ENCODE measurements at regions not wholly inside any gene's neighbourhood (a gene's known extent, or its start where the extent isn't known, plus 50 kb on each side); places are given as distances from the start of the nearest gene placed in this dataset.

DNA sequence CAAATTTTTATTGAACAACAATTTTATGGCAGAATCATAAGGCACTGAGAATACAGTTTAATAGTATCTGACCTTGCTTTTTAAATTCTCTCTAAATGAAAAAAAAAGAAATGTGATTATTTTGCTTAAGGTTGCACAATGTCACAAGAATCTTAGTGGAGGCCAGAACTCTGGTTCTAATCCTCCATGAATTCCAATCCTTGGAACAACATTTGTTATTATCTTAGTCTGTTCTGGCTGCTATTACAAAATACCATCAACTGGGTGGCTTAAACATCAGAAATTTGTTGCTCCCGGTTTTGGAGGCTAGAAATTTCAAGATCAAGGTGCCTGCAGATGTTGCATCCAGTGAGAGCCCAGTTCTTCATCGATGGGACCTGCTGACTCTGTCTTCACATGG, 158.2 kb upstream of the POM121L12 start:
- Histone ChIP-seq H3K27me3 (ENCODE audit: control insufficient read depth, insufficient read depth, low read length) (no peaks in the 10 kb centered on the region), H3K36me3 (ENCODE audit: control insufficient read depth, low read depth, low read length) (no peaks in the 10 kb centered on the region), H3K4me3 (ENCODE audit: low read length) (no peak overlapping the region), H3K9ac (ENCODE audit: low read length) (no peak overlapping the region), H3K27ac (ENCODE audit: low read length) (no peak overlapping the region), H3K4me1 (ENCODE audit: control insufficient read depth, low read depth, low read length) (no peaks in the 10 kb centered on the region), H3K9me3 (ENCODE audit: control insufficient read depth, low read depth, low read length) (no peaks in the 10 kb centered on the region)

DNA sequence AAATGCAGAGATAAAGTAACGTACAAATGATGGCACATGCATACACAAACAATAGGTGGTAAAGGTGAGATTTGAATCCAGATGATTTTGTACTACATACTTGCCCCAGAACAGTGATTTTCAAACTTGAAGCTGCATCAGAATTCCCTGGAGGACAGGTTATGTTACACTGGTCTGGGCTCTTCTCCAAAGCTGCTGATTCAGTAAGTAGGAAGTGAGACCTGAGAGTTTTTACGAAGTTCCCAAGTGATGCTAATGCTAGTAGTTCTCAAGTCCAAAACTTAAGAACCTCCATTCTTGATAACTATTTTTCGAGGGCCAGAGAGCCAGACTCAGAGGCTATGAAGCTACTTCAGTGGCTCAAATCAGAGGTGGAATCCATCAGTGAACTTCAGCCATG, 159.0 kb upstream of the POM121L12 start:
- no peak overlapping the region for H3K4me3 ChIP-seq (ENCODE audit: low read length)
- H3K4me1 ChIP-seq (ENCODE audit: control insufficient read depth, low read depth, low read length) = no peaks in the 10 kb centered on the region
- no peak overlapping the region for H3K9ac ChIP-seq (ENCODE audit: low read length)
- no peak overlapping the region for H3K27ac ChIP-seq (ENCODE audit: low read length)
- H3K9me3 ChIP-seq (ENCODE audit: control insufficient read depth, low read depth, low read length) = no peaks in the 10 kb centered on the region
- H3K27me3 ChIP-seq (ENCODE audit: control insufficient read depth, insufficient read depth, low read length) = no peaks in the 10 kb centered on the region
- no peaks in the 10 kb centered on the region for H3K36me3 ChIP-seq (ENCODE audit: control insufficient read depth, low read depth, low read length)

DNA sequence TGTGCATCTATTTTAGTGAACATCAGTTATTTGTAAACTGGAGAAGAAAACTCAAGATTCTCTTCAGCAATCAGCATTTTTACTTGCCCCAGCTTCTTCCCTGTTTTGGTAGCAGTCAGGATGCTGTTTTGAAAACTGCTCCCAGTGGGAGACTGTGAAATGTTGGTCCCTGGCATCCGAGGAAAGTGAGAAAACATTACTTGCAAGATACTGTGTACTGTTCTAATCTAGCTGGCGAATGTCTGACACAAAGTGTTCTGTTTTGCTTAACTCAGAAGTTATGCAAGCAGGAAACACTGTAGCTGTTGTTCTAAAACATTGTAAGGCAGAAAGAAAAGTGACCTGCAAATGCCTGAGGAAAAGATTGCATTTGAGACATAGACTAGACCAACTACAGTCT, 171.8 kb upstream of the POM121L12 start:
- H3K27me3 ChIP-seq (ENCODE audit: control insufficient read depth, insufficient read depth, low read length) = no peaks in the 10 kb centered on the region
- H3K9ac ChIP-seq (ENCODE audit: low read length) = no peak overlapping the region
- H3K9me3 ChIP-seq (ENCODE audit: control insufficient read depth, low read depth, low read length) = peaks cover 6% of the 10 kb centered on the region
- no peak overlapping the region for H3K4me3 ChIP-seq (ENCODE audit: low read length)
- H3K36me3 ChIP-seq (ENCODE audit: control insufficient read depth, low read depth, low read length) = no peaks in the 10 kb centered on the region
- H3K4me1 ChIP-seq (ENCODE audit: control insufficient read depth, low read depth, low read length) = no peaks in the 10 kb centered on the region
- no peak overlapping the region for H3K27ac ChIP-seq (ENCODE audit: low read length)

DNA sequence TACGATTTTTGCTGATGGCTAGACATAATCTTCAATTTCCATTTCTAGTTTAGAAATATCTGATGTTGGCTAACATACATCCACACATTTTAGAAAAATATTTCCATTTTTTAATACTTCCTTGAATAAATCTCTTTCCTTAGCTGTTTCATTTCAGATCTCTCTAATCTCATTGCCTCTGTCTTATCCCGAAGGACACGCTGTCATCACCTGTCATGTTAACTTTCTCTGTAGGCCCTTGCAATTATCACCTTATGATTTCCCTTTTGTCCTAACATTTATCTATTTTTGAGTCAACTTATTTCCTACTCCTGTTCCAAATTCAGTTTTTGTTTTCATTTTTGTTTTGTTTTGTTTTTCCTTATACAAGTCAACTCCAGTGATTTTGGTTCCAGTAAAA, 173.1 kb upstream of the POM121L12 start:
- Histone ChIP-seq H3K27me3 (ENCODE audit: control insufficient read depth, insufficient read depth, low read length) (no peaks in the 10 kb centered on the region), H3K4me1 (ENCODE audit: control insufficient read depth, low read depth, low read length) (no peaks in the 10 kb centered on the region), H3K9me3 (ENCODE audit: control insufficient read depth, low read depth, low read length) (peaks cover 6% of the 10 kb centered on the region), H3K4me3 (ENCODE audit: low read length) (no peak overlapping the region), H3K9ac (ENCODE audit: low read length) (no peak overlapping the region), H3K36me3 (ENCODE audit: control insufficient read depth, low read depth, low read length) (no peaks in the 10 kb centered on the region), H3K27ac (ENCODE audit: low read length) (no peak overlapping the region)

DNA sequence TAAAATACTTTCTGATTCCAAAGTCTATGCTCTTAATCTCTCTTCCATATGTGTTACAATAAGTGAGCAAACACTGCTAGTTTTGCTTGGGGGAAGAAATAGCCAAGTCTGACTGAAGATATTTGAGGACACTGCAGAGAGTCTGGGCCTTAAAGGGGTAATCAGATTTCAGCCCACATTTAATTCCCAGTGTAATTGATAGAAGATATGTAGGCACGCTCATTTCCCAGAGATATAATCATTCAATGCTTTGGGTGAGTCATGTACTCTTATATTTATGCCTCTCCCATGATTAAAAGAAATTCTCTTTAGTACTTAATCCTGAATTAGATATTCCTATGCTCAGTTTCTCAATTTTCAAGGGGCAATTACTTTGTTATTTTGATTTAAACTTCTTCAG, 178.1 kb upstream of the POM121L12 start:
- H3K9ac ChIP-seq (ENCODE audit: low read length) = no peak overlapping the region
- H3K27me3 ChIP-seq (ENCODE audit: control insufficient read depth, insufficient read depth, low read length) = no peaks in the 10 kb centered on the region
- H3K36me3 ChIP-seq (ENCODE audit: control insufficient read depth, low read depth, low read length) = no peaks in the 10 kb centered on the region
- H3K4me1 ChIP-seq (ENCODE audit: control insufficient read depth, low read depth, low read length) = no peaks in the 10 kb centered on the region
- H3K4me3 ChIP-seq (ENCODE audit: low read length) = no peak overlapping the region
- no peak overlapping the region for H3K27ac ChIP-seq (ENCODE audit: low read length)
- no peaks in the 10 kb centered on the region for H3K9me3 ChIP-seq (ENCODE audit: control insufficient read depth, low read depth, low read length)

DNA sequence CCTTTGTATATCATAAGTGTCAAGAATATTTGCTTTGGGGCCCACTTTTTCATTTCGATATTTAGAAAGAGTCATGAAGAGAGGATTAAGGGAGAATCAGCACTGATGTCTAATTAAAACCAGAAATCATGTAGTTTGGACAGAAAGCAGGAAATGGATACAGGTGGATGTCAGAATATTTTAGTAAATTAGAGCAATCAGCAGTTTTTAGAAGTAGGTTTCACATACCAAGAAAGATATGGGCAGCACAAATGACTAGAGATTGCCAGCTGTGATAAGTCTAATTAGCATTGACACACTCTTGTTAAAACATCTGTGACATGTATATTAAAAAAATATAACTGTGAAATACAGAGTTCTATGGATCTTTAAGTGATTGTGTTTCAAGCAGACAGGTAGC, 180.8 kb upstream of the POM121L12 start:
- Histone ChIP-seq H3K4me1 (ENCODE audit: control insufficient read depth, low read depth, low read length) (no peaks in the 10 kb centered on the region), H3K9me3 (ENCODE audit: control insufficient read depth, low read depth, low read length) (no peaks in the 10 kb centered on the region), H3K36me3 (ENCODE audit: control insufficient read depth, low read depth, low read length) (no peaks in the 10 kb centered on the region), H3K9ac (ENCODE audit: low read length) (no peak overlapping the region), H3K4me3 (ENCODE audit: low read length) (no peak overlapping the region), H3K27ac (ENCODE audit: low read length) (no peak overlapping the region), H3K27me3 (ENCODE audit: control insufficient read depth, insufficient read depth, low read length) (no peaks in the 10 kb centered on the region)

DNA sequence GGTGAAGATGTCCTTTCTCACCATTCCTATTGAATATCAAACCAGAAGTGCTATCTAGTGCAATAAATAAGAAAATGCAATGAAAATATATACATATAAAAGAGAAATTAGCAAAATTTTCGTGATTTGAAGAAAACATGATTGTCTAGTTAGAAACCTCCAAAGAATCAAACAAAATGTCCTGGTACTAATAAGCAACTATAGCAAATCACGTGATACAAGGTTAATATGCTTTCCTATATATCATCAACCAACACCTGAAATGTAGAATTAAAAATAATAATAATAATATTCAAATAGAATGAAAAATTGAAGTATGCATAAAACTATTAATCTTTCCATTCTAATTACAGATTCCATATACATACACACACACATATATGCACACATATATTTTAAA, 183.9 kb upstream of the POM121L12 start:
- no peak overlapping the region for H3K27ac ChIP-seq (ENCODE audit: low read length)
- no peaks in the 10 kb centered on the region for H3K27me3 ChIP-seq (ENCODE audit: control insufficient read depth, insufficient read depth, low read length)

DNA sequence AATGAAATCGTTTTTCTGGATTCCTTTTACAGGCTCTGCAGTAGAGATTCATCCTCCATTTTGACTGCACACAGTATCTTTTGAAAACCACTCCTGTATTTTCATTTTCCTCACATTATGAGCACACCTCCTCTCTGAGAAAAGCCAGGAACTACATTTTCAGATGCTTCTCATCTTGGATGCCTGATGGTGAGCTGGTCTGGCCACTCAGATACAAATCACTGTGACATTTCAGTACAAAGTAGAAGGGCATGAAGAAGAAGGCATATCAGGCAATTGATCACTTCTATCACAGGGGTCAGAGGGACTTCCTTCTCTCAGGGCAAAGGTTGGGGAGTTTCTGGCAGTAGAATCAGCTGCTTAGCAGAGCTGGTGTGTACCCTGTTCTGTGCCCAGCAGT, 192.0 kb upstream of the POM121L12 start:
- Histone ChIP-seq H3K36me3 (ENCODE audit: control insufficient read depth, low read depth, low read length) (no peaks in the 10 kb centered on the region), H3K4me3 (ENCODE audit: low read length) (no peak overlapping the region), H3K27ac (ENCODE audit: low read length) (no peak overlapping the region), H3K27me3 (ENCODE audit: control insufficient read depth, insufficient read depth, low read length) (no peaks in the 10 kb centered on the region), H3K9me3 (ENCODE audit: control insufficient read depth, low read depth, low read length) (no peaks in the 10 kb centered on the region), H3K4me1 (ENCODE audit: control insufficient read depth, low read depth, low read length) (no peaks in the 10 kb centered on the region), H3K9ac (ENCODE audit: low read length) (no peak overlapping the region)

More for the DNA sequence above, 183.9 kb upstream of the POM121L12 start:
- Histone ChIP-seq H3K9ac (ENCODE audit: low read length) (no peak overlapping the region), H3K36me3 (ENCODE audit: control insufficient read depth, low read depth, low read length) (no peaks in the 10 kb centered on the region), H3K4me1 (ENCODE audit: control insufficient read depth, low read depth, low read length) (no peaks in the 10 kb centered on the region), H3K4me3 (ENCODE audit: low read length) (no peak overlapping the region), H3K9me3 (ENCODE audit: control insufficient read depth, low read depth, low read length) (no peaks in the 10 kb centered on the region)

DNA sequence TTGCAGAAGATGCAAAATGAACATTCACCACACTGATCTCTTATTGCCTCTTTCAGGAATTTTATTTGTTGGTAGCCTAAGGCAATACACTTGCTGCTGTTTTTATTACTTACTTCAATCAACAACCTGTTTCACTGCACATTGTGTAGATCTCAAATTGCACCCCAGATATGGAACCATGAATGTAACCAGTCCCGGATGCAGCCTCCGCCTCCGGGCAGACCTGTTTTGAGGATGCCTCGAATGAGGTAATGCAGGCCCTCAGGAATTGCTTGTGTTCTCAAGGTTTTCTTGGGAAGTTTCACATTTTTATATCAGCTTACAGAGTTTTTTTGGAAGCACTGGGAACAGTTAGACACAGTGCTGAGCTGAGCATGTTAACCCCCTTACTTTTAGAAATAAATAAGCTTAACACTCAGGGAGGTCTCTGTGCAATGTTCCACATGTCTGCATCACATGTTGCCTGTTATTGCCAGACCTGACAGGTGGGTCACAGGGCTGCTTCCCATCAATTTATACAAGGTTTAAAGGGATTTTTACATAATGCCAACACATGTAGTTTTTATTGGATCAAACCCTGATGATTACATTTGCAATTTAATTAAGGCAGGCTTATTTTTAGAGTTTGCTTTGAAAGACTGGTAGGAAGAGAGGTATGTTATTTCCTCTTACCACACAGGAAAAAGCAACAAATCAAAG, 193.1 kb upstream of the POM121L12 start:
- H3K36me3 ChIP-seq (ENCODE audit: control insufficient read depth, low read depth, low read length) = no peaks in the 10 kb centered on the region
- H3K27me3 ChIP-seq (ENCODE audit: control insufficient read depth, insufficient read depth, low read length) = no peaks in the 10 kb centered on the region
- no peak overlapping the region for H3K4me3 ChIP-seq (ENCODE audit: low read length)
- no peak overlapping the region for H3K9ac ChIP-seq (ENCODE audit: low read length)
- no peak overlapping the region for H3K27ac ChIP-seq (ENCODE audit: low read length)
- H3K4me1 ChIP-seq (ENCODE audit: control insufficient read depth, low read depth, low read length) = no peaks in the 10 kb centered on the region
- H3K9me3 ChIP-seq (ENCODE audit: control insufficient read depth, low read depth, low read length) = no peaks in the 10 kb centered on the region

DNA sequence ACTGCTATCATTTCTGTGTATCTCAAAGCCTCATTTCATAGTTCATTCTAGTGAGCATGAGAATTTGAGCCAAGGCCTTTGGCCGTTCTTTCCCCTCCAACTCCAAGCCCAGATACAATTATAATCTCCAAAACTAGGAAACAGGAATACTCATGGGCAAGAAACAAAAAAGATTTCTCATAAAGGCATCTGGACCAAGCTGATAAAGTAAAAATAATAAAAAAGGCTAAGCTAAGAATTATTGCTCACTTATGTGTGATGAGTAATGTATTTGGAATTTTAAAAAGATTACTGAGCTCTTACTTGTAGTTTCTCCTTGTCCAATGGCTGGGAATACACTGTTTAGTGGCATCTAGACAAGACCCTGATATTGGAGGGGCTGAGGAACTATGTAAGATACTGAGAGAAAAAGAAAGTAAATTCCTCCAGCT, 196.4 kb upstream of the POM121L12 start:
- Histone ChIP-seq H3K4me1 (ENCODE audit: control insufficient read depth, low read depth, low read length) (no peaks in the 10 kb centered on the region), H3K9me3 (ENCODE audit: control insufficient read depth, low read depth, low read length) (no peaks in the 10 kb centered on the region), H3K36me3 (ENCODE audit: control insufficient read depth, low read depth, low read length) (no peaks in the 10 kb centered on the region), H3K27me3 (ENCODE audit: control insufficient read depth, insufficient read depth, low read length) (no peaks in the 10 kb centered on the region), H3K27ac (ENCODE audit: low read length) (no peak overlapping the region), H3K4me3 (ENCODE audit: low read length) (no peak overlapping the region), H3K9ac (ENCODE audit: low read length) (no peak overlapping the region)

DNA sequence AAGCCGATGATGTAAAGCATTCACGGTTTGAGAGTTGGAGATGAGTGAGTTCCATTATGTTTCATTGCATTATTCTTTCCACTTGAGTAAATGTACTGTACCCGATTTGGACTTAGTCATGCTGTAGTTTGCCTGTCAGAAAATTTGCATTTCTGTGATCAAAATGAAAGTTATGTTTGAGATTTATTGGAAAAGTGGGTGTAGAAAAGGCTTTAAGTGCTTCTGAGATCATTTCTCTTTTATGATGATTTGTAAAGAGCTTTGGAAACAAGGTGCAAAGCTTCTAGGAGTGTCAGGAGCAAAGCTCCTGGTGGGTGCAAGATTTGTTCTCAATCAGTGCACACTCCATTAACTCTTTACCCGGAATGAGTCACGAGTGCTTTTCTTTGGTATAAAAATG, 204.1 kb upstream of the POM121L12 start:
- H3K9ac ChIP-seq (ENCODE audit: low read length) = no peak overlapping the region
- no peaks in the 10 kb centered on the region for H3K9me3 ChIP-seq (ENCODE audit: control insufficient read depth, low read depth, low read length)
- H3K4me1 ChIP-seq (ENCODE audit: control insufficient read depth, low read depth, low read length) = no peaks in the 10 kb centered on the region
- H3K27me3 ChIP-seq (ENCODE audit: control insufficient read depth, insufficient read depth, low read length) = no peaks in the 10 kb centered on the region
- no peak overlapping the region for H3K4me3 ChIP-seq (ENCODE audit: low read length)
- H3K27ac ChIP-seq (ENCODE audit: low read length) = no peak overlapping the region
- H3K36me3 ChIP-seq (ENCODE audit: control insufficient read depth, low read depth, low read length) = no peaks in the 10 kb centered on the region

DNA sequence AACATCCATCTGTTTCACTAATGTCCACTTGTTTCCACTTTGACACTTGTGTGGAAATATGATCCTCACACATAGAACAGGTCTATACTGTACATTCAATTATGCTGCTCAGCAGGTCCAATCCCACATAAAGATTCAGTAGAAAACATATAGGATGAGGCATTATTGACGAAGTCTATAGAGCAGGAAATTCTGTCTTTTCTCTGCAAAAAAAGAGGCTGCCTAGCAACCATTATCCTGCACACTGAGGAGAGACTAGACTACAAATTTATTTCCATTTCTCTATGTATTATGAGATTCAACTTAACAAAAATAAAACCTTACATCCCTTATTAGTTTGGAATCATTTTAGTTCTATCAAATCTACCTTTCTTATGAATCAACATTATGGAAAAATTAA, 204.6 kb upstream of the POM121L12 start:
- no peaks in the 10 kb centered on the region for H3K27me3 ChIP-seq (ENCODE audit: control insufficient read depth, insufficient read depth, low read length)
- H3K9ac ChIP-seq (ENCODE audit: low read length) = no peak overlapping the region
- no peaks in the 10 kb centered on the region for H3K9me3 ChIP-seq (ENCODE audit: control insufficient read depth, low read depth, low read length)
- H3K4me1 ChIP-seq (ENCODE audit: control insufficient read depth, low read depth, low read length) = no peaks in the 10 kb centered on the region
- no peak overlapping the region for H3K4me3 ChIP-seq (ENCODE audit: low read length)
- H3K27ac ChIP-seq (ENCODE audit: low read length) = no peak overlapping the region
- H3K36me3 ChIP-seq (ENCODE audit: control insufficient read depth, low read depth, low read length) = no peaks in the 10 kb centered on the region

Measured in iPS-18a (cell line).